Neural cell (in vitro differentiated cells): ENCODE measurements at regions not wholly inside any gene's neighbourhood (a gene's known extent, or its start where the extent isn't known, plus 50 kb on each side); places are given as distances from the start of the nearest gene placed in this dataset.

Source experiments
- H2AFZ ChIP-seq: fragments of 200-600, 300-800 bp; sonication (generic), shearing (Covaris generic); 2 replicates; pipeline ENCODE4 v1.6.0; 2014; ENCODE audit warnings: low read depth, mild to moderate bottlenecking, antibody characterized with exemption, low read length, moderate library complexity
- H3F3A ChIP-seq: fragments of 200-600 bp; shearing (Covaris generic); 2 replicates; pipeline ENCODE4 v1.6.1; 2016; ENCODE audit warnings: mild to moderate bottlenecking, moderate library complexity, mixed read lengths, antibody characterized with exemption, low read length; ENCODE audit not compliant: insufficient read depth, poor library complexity, severe bottlenecking
- H3K27ac ChIP-seq: fragments of 200-600, 300-800 bp; sonication (generic), shearing (Covaris generic); 2 replicates; pipeline ENCODE4 v1.5.1; 2014; ENCODE audit warnings: mild to moderate bottlenecking, low read length, moderate library complexity
- H3K27me3 ChIP-seq: fragments of 300-800, 200-600 bp; sonication (generic), shearing (Covaris generic); 2 replicates; pipeline ENCODE4 v1.6.0; 2014; ENCODE audit warnings: mild to moderate bottlenecking, low read depth, low read length, moderate library complexity; ENCODE audit not compliant: insufficient read depth
- H3K36me3 ChIP-seq: fragments of 300-800, 200-600 bp; sonication (generic), shearing (Covaris generic); 2 replicates; pipeline ENCODE4 v1.5.1; 2014; ENCODE audit warnings: mild to moderate bottlenecking, antibody characterized with exemption, low read length, moderate library complexity; ENCODE audit not compliant: insufficient read depth
- H3K4me2 ChIP-seq: fragments of 300-800, 200-600 bp; sonication (generic), shearing (Covaris generic); 2 replicates; pipeline ENCODE4 v1.6.0; 2014; ENCODE audit warnings: mild to moderate bottlenecking, low read length
- H3K4me3 ChIP-seq: fragments of 300-800, 200-600 bp; sonication (generic), shearing (Covaris generic); 2 replicates; pipeline ENCODE4 v1.5.1; 2014; ENCODE audit warnings: mild to moderate bottlenecking, low read length, moderate library complexity
- H3K79me2 ChIP-seq: fragments of 200-600 bp; shearing (Covaris generic); replicated peaks from 2 replicates; pipeline ENCODE4 v1.6.0; 2014; ENCODE audit warnings: mild to moderate bottlenecking, low read length, moderate library complexity; ENCODE audit not compliant: insufficient read depth
- H3K9ac ChIP-seq: fragments of 300-800, 200-600 bp; sonication (generic), shearing (Covaris generic); 2 replicates; pipeline ENCODE4 v1.6.1; 2016; ENCODE audit warnings: mild to moderate bottlenecking, low read length, mixed read lengths
- H3K9me2 ChIP-seq: fragments of 200-600 bp; shearing (Covaris generic); 2 replicates; pipeline ENCODE4 v1.6.1; 2016; ENCODE audit warnings: mild to moderate bottlenecking, low read length, mixed read lengths; ENCODE audit not compliant: insufficient read depth
- H3K9me3 ChIP-seq: fragments of 200-600, 300-800 bp; sonication (generic), shearing (Covaris generic); 2 replicates; pipeline ENCODE4 v1.6.1; 2016; ENCODE audit warnings: mild to moderate bottlenecking, mixed run types, low read length, moderate library complexity, mixed read lengths
- H4K20me1 ChIP-seq: fragments of 200-600 bp; shearing (Covaris generic); 2 replicates; pipeline ENCODE4 v1.6.1; 2016; ENCODE audit warnings: mild to moderate bottlenecking, mixed run types; ENCODE audit not compliant: insufficient read depth
- EP300 ChIP-seq: fragments of 450-650 bp; conservative IDR thresholded peaks from 2 replicates; pipeline ENCODE4 v1.6.1; 2014; ENCODE audit warnings: antibody characterized with exemption, mild to moderate bottlenecking, moderate library complexity; ENCODE audit not compliant: poor library complexity, severe bottlenecking
- EZH2 ChIP-seq: fragments of 200-600, 300-800 bp; shearing (Covaris generic), sonication (generic); IDR thresholded peaks from 2 replicates; pipeline ENCODE4 v1.6.1; 2014; ENCODE audit warnings: antibody characterized with exemption, low read length, borderline replicate concordance, mild to moderate bottlenecking; ENCODE audit not compliant: insufficient read depth, poor library complexity, severe bottlenecking
- MXI1 ChIP-seq: fragments of 450-650 bp; conservative IDR thresholded peaks from 2 replicates; pipeline ENCODE4 v1.6.1; 2014; ENCODE audit warnings: antibody characterized with exemption, mild to moderate bottlenecking; ENCODE audit not compliant: poor library complexity, severe bottlenecking
- POLR2AphosphoS5 ChIP-seq: IDR thresholded peaks from 2 replicates; pipeline ENCODE4 v1.6.1; 2012
- RAD21 ChIP-seq: fragments of 450-650 bp; conservative IDR thresholded peaks from 2 replicates; pipeline ENCODE4 v1.6.1; 2014; ENCODE audit warnings: antibody characterized with exemption, mild to moderate bottlenecking, moderate library complexity
- SMC3 ChIP-seq: fragments of 450-650 bp; conservative IDR thresholded peaks from 2 replicates; pipeline ENCODE4 v1.6.1; 2014; ENCODE audit warnings: antibody characterized with exemption, mild to moderate bottlenecking, moderate library complexity; ENCODE audit not compliant: poor library complexity
- TAF1 ChIP-seq: IDR thresholded peaks from 2 replicates; pipeline ENCODE4 v1.6.1; 2012; ENCODE audit warnings: low read depth
- TF ChIP-seq, protein P1 (sequence below): IDR thresholded peaks from 2 replicates; pipeline ENCODE4 v1.6.1; 2012; ENCODE audit warnings: borderline replicate concordance
- TF ChIP-seq, protein P2 (sequence below): fragments of 450-650 bp; IDR thresholded peaks from 2 replicates; pipeline ENCODE4 v1.5.1; 2014; ENCODE audit warnings: antibody characterized with exemption, mild to moderate bottlenecking, moderate library complexity; ENCODE audit not compliant: poor library complexity, severe bottlenecking

DNA sequence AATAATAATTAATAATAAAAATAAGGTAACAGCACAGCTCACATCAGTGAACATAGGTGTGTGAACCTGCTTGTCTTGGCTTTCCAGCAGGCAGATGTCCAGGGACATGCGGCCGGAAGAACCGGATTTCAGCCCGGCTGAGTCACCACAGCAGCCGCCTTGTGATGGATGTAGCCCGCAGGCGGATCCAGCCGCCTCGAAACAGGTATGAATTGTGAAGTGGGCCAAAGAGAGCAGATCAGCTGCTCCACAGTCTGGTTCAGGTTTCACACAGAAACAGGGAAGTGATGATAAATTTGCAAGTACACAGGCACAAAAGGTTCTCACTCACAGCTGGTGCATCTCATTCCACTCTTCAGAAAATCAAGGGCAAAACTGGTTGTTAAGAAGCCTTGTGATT lies 55.1 kb downstream of the ID4 start:
- Histone ChIP-seq H3F3A (no peaks in the 10 kb centered on the region), H3K36me3 (no peaks in the 10 kb centered on the region), H3K27me3 (no peaks in the 10 kb centered on the region), H3K9ac (no peak overlapping the region), H3K79me2 (no peaks in the 10 kb centered on the region), H3K9me3 (no peaks in the 10 kb centered on the region), H3K4me3 (no peak overlapping the region), H2AFZ (no peak overlapping the region), H4K20me1 (no peaks in the 10 kb centered on the region), H3K9me2 (no peaks in the 10 kb centered on the region), H3K4me2 (no peak overlapping the region), H3K27ac (no peak overlapping the region)
- TF ChIP-seq SMC3, result no peak
- no peak for TF ChIP-seq EZH2

DNA sequence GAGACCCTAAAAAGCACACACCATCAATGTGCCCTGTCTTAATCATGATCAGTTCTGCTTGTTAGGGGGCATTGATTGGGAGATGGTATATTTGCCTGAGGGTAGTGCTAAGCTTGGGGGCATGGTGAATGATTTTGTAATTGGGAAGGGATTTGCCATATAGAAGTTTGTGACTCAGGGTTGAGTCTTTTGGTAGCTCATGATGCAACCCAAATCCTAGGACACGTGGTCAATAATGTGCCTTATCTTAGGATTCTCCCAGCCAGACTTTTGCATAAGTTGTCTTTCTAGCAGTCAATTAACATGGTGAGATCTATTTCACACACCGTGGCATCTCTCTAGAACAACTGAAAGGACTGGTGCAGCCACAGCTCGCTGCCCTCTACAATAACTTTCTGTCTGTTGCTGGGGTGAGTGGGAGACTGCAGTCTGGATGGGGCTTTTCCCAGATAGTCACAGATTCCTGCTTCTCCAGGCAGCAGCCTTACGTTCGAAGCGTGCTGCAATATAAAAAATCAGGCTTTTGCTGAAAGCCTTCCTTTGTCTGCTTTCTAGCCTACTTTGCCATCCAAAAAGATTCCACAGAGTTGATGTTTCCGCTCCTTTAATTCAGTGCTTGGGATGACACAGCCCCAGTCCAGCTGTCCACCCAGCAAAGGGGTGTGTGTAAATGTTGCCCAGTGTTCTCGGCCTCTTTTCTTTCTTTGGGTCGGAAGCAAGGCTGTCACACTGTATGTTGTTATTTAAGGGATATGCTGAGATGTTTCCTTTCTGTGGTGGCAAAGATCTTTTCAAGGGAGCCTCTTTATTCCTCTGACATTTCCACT lies 58.9 kb downstream of the ID4 start:
- H3K9me2 ChIP-seq, result no peaks in the 10 kb centered on the region
- H3K9ac ChIP-seq, result no peak overlapping the region
- H4K20me1 ChIP-seq, result no peaks in the 10 kb centered on the region
- H3K36me3 ChIP-seq, result no peaks in the 10 kb centered on the region
- no peaks in the 10 kb centered on the region for H3K79me2 ChIP-seq
- H3K27ac ChIP-seq, result no peak overlapping the region
- H3K4me3 ChIP-seq, result no peak overlapping the region
- no peak overlapping the region for H2AFZ ChIP-seq
- no peaks in the 10 kb centered on the region for H3K27me3 ChIP-seq
- no peaks in the 10 kb centered on the region for H3K9me3 ChIP-seq
- H3F3A ChIP-seq, result no peaks in the 10 kb centered on the region
- TF ChIP-seq EP300, result no peak
- no peak overlapping the region for H3K4me2 ChIP-seq

DNA sequence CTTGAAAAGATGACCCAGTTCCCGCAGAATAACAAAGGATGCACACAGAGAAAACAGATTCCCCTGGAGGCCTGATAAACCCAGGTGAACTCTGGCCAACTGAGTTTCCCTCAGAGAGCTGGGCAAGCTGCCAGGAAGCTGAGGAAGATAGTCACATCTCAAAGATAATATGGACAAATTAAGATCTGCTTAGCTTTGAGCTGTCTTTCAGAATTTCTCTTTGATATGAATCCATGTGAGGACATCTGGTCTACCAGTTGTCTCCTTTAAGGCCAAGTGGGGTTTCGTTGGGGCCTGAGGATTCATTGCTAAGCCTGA lies 59.5 kb downstream of the ID4 start:
- no peaks in the 10 kb centered on the region for H3K79me2 ChIP-seq
- no peaks in the 10 kb centered on the region for H3K36me3 ChIP-seq
- H4K20me1 ChIP-seq, result no peaks in the 10 kb centered on the region
- no peaks in the 10 kb centered on the region for H3K9me3 ChIP-seq
- H3K27me3 ChIP-seq, result no peaks in the 10 kb centered on the region
- TF ChIP-seq POLR2AphosphoS5 (no peak), EP300 (no peak), RAD21 (no peak), SMC3 (no peak), TAF1 (no peak), EZH2 (no peak), MXI1 (no peak)
- TF ChIP-seq, protein P1, sequence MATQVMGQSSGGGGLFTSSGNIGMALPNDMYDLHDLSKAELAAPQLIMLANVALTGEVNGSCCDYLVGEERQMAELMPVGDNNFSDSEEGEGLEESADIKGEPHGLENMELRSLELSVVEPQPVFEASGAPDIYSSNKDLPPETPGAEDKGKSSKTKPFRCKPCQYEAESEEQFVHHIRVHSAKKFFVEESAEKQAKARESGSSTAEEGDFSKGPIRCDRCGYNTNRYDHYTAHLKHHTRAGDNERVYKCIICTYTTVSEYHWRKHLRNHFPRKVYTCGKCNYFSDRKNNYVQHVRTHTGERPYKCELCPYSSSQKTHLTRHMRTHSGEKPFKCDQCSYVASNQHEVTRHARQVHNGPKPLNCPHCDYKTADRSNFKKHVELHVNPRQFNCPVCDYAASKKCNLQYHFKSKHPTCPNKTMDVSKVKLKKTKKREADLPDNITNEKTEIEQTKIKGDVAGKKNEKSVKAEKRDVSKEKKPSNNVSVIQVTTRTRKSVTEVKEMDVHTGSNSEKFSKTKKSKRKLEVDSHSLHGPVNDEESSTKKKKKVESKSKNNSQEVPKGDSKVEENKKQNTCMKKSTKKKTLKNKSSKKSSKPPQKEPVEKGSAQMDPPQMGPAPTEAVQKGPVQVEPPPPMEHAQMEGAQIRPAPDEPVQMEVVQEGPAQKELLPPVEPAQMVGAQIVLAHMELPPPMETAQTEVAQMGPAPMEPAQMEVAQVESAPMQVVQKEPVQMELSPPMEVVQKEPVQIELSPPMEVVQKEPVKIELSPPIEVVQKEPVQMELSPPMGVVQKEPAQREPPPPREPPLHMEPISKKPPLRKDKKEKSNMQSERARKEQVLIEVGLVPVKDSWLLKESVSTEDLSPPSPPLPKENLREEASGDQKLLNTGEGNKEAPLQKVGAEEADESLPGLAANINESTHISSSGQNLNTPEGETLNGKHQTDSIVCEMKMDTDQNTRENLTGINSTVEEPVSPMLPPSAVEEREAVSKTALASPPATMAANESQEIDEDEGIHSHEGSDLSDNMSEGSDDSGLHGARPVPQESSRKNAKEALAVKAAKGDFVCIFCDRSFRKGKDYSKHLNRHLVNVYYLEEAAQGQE, result no peak
- TF ChIP-seq, protein P2, sequence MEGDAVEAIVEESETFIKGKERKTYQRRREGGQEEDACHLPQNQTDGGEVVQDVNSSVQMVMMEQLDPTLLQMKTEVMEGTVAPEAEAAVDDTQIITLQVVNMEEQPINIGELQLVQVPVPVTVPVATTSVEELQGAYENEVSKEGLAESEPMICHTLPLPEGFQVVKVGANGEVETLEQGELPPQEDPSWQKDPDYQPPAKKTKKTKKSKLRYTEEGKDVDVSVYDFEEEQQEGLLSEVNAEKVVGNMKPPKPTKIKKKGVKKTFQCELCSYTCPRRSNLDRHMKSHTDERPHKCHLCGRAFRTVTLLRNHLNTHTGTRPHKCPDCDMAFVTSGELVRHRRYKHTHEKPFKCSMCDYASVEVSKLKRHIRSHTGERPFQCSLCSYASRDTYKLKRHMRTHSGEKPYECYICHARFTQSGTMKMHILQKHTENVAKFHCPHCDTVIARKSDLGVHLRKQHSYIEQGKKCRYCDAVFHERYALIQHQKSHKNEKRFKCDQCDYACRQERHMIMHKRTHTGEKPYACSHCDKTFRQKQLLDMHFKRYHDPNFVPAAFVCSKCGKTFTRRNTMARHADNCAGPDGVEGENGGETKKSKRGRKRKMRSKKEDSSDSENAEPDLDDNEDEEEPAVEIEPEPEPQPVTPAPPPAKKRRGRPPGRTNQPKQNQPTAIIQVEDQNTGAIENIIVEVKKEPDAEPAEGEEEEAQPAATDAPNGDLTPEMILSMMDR, result no peak
- no peak overlapping the region for H3K27ac ChIP-seq
- no peak overlapping the region for H3K9ac ChIP-seq
- no peak overlapping the region for H3K4me3 ChIP-seq
- no peak overlapping the region for H3K4me2 ChIP-seq
- no peak overlapping the region for H2AFZ ChIP-seq
- no peaks in the 10 kb centered on the region for H3F3A ChIP-seq
- no peaks in the 10 kb centered on the region for H3K9me2 ChIP-seq
